Retinal pigment epithelial cell (primary cell): ENCODE measurements at regions not wholly inside any gene's neighbourhood (a gene's known extent, or its start where the extent isn't known, plus 50 kb on each side); places are given as distances from the start of the nearest gene placed in this dataset.

Experiments used
- DNase-seq: peaks from one replicate; pipeline ENCODE4 v3.0.0-alpha.2; 2010; ENCODE audit warnings: low read depth
- H3K4me3 ChIP-seq: 2 replicates; pipeline ENCODE4 v1.5.1; 2011; ENCODE audit warnings: mild to moderate bottlenecking, low read length, control low read depth, moderate library complexity
- TF ChIP-seq, protein P1 (sequence below): conservative IDR thresholded peaks from 2 replicates; pipeline ENCODE4 v1.5.1; 2011; ENCODE audit warnings: low read depth, low read length, control low read depth, inconsistent platforms

DNA sequence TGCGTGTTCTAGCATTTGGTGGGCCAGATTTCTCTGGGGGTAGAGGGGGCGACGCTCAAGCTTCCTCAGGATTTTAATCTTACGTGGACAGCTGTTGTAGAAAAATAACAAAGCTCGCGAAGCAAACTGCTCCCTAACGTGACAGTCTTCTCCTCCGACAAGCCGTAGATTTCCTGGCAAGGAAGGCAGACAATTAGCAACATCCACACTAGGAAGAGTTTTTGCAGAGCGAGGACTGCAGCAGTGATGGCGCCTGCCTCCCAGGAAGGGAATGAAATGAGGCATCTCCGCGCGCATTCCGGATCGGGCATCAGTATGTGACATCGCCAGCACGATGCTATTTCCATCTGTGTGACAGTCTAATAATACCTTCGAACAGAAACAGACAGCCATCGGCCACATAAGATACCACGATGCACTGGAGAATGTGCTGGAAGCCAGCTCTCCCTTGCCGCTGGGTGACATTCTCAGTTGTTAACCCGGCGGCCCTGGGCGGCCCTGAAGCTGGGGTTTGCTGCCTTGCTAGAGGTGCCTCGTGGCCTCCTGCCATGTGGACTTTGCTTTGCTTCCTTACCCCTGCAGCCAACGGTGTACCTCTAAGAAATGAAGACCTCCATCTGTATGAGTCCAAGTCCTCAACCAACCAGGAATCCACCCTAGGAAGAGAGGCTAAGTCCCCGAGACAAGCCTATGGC lies 101.8 kb upstream of the AGAP1 start:
- no peak overlapping the region for H3K4me3 ChIP-seq
- TF ChIP-seq, protein P1, sequence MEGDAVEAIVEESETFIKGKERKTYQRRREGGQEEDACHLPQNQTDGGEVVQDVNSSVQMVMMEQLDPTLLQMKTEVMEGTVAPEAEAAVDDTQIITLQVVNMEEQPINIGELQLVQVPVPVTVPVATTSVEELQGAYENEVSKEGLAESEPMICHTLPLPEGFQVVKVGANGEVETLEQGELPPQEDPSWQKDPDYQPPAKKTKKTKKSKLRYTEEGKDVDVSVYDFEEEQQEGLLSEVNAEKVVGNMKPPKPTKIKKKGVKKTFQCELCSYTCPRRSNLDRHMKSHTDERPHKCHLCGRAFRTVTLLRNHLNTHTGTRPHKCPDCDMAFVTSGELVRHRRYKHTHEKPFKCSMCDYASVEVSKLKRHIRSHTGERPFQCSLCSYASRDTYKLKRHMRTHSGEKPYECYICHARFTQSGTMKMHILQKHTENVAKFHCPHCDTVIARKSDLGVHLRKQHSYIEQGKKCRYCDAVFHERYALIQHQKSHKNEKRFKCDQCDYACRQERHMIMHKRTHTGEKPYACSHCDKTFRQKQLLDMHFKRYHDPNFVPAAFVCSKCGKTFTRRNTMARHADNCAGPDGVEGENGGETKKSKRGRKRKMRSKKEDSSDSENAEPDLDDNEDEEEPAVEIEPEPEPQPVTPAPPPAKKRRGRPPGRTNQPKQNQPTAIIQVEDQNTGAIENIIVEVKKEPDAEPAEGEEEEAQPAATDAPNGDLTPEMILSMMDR: no peak
- DNase-seq: no peak

DNA sequence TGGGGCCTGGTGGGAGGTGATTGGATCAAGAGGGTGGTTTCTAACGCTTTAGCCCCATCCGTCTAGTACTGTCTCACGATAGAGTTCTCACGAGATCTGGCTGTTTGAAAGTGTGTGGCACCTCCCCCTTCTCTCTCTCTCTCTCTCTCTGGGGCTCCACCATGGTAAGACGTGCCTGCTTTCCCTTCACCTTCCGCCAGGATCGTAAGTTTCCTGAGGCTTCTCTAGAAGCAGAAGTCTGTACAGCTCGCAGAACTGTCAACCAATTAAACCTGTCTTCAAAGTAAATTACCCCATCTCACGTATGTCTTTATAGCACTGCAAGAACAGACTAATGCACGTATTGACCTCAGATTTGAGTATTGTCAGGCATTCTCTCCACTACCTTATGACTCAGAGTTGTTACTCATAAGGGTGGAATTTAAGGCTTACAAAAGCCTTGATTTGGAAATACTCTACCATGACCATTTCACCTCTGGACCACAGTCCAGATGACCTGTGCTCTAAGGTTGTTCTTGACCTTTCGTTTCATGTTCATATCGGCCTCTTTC lies 99.5 kb upstream of the AGAP1 start:
- TF ChIP-seq, protein P1: no peak
- peak; percentile 71 for DNase-seq
- no peak overlapping the region for H3K4me3 ChIP-seq

DNA sequence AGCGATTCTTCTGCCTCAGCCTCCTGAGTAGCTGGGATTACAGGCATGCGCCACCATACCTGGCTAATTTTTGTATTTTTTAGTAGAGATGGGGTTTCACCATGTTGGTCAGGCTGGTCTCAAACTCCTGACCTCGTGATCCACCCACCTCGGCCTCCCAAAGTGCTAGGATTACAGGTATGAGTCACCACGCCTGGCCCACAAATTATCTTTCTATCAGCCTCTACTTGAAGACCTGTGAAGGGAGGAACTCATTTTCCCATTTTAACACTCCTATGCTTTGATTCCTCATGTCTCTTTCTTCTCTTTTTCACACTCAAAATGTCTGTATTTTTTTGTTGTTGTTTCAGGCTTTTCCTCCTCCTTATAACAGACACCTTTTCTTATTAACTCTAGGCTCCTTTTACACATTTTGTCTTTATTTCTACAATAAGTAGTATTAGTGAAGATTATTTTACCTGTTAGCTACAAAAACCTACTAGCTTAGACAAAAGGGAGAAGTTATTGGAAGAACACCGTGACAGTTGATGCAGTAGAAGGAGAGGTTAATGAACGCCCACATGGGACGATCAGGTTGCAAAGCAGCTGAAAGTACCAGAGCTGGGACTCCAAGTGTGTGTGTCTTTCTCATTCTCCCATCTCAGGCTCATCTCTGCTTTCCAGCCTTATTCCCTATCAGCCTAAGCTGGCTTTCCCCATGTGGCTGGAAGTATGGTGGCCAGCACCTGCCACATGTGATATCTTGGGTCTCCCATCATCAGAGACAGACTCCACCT lies 97.6 kb upstream of the AGAP1 start:
- H3K4me3 ChIP-seq: no peak overlapping the region
- no peak for DNase-seq
- TF ChIP-seq, protein P1: no peak

DNA sequence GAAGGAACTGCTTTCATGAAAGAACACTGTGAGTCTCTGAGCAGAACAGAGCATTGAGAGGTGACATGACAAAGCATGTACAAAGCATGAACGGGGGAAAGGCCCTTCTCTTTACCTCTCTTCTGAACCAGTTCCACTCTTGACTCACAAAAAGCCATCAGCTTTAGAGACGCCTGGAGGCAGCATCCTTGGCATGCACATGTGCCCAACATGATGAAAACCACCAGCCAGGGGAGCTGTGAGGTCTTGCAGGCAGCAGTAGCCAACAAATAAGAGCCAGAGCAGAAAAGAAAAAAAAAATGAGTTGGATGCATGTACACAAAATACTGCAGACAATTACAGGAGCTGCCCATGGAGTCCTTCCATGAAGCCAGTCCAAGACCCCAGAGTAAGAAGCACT lies 95.5 kb upstream of the AGAP1 start:
- DNase-seq: no peak
- TF ChIP-seq, protein P1: no peak
- H3K4me3 ChIP-seq: no peak overlapping the region

DNA sequence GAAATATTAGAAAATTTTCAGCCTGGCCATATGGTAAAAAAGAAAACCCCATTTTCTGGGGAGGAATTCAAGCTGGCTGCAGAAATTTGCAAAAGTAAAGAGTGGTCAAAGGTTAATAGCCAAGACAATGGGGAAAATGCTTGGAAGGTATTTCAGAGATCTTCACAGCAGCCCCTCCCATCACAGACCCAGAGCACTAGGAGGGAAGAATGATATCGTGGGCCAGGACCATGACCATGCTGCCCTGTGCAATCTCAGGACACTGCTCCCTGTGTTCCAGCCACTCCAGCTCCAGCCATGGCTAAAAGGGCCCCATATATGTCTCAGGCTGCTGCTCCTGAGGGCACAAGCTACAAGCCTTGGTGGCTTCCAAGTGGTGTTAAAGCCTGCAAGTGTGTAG lies 93.9 kb upstream of the AGAP1 start:
- DNase-seq: no peak
- TF ChIP-seq, protein P1: no peak
- no peak overlapping the region for H3K4me3 ChIP-seq

DNA sequence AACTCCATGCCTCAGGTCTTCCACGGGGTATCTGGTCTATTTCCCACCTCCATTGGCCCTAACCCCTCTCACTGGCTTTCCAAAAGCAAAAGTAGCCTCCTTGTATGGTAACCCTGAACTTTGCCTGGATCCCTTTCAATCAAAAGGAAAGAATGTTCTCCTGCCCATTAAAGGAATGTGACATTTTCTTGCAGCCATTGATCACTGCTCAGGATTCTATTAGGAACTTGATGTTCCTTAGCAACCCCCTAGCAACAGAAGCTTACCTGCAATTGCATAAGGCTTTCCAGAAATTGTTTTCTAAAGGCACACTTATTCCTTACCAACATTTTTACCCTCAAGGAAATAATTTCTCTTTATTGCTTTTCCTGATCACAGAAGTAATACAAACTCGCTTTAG lies 91.4 kb upstream of the AGAP1 start:
- no peak overlapping the region for H3K4me3 ChIP-seq
- DNase-seq: no peak
- TF ChIP-seq, protein P1: no peak
